ENCODE measurements at regions not wholly inside any gene's neighbourhood (a gene's known extent, or its start where the extent isn't known, plus 50 kb on each side); places are given as distances from the start of the nearest gene placed in this dataset.

- WGBS, 2 experiments (ENCODE audit: extremely low coverage in 1 of 2, insufficient coverage in 1 of 2, insufficient read length in 1 of 2, insufficient replicate concordance in 2 of 2, low coverage in 1 of 2, low lambda C conversion rate in 2 of 2, missing lambda C conversion rate in 1 of 2) = 96% methylated on average over 9 of the region's 9 CpGs; no CpG with 5 or more reads in 1 of the 2 experiments
- Histone ChIP-seq H2AK5ac (ENCODE audit: low read depth, low read length) (no peak overlapping the region), H2BK12ac (ENCODE audit: low read depth, low read length) (no peak overlapping the region; the same call in 1 of the 2 replicates), H3K56ac (replicated peaks; ENCODE audit: insufficient read length, low read depth, low read length) (no peak overlapping the region), H3K4ac (replicated peaks; ENCODE audit: insufficient read length, low read depth, low read length) (no peak overlapping the region), H3K18ac (ENCODE audit: extremely low read depth, low read length) (no peak overlapping the region), H2BK15ac (ENCODE audit: low read length) (no peak overlapping the region), H3K27me3 (replicated peaks in 1 of 4; ENCODE audit: control insufficient read depth in 3 of 4, extremely low read depth in 1 of 4, insufficient read depth in 3 of 4, low read length in 3 of 4) (no peaks in the 10 kb centered on the region), H3K27ac (ENCODE audit: low read depth, low read length) (no peak overlapping the region), H4K5ac (ENCODE audit: insufficient read length, low read depth, low read length) (no peak overlapping the region), H2BK5ac (ENCODE audit: low read depth, low read length) (no peak overlapping the region), H3K4me3 (ENCODE audit: extremely low read depth in 1 of 4, insufficient read depth in 2 of 4, low read depth in 3 of 4, low read length in 4 of 4) (no peak overlapping the region), H4K91ac (replicated peaks; ENCODE audit: insufficient read length, low read length) (no peak overlapping the region), H3K23ac (ENCODE audit: insufficient read length) (no peak overlapping the region), H4K8ac (ENCODE audit: extremely low read depth, insufficient read depth, low read length) (no peak overlapping the region), H4K20me1 (replicated peaks in 1 of 2; ENCODE audit: control insufficient read depth in 1 of 2, insufficient read depth in 2 of 2, low read length in 2 of 2) (no peaks in the 10 kb centered on the region), H3K4me1 (replicated peaks in 1 of 4; ENCODE audit: control insufficient read depth in 3 of 4, insufficient read depth in 4 of 4, low read length in 3 of 4) (peaks cover 0 to 11% (median 3%) of the 10 kb centered on the region in 4 experiments; a peak in 4 of 7 replicates), H2AFZ (ENCODE audit: low read length) (no peak overlapping the region), H3K4me2 (ENCODE audit: insufficient read depth in 1 of 2, low read depth in 2 of 2, low read length in 2 of 2) (no peak overlapping the region), H3K14ac (ENCODE audit: insufficient read length) (no peak overlapping the region), H3K36me3 (ENCODE audit: control insufficient read depth in 2 of 4, insufficient read depth in 4 of 4, low read length in 3 of 4) (peaks cover 0 to 4% (median 0%) of the 10 kb centered on the region in 4 experiments; a peak in 2 of 8 replicates), H3K23me2 (ENCODE audit: low read depth, low read length) (no peaks in the 10 kb centered on the region), H2BK20ac (ENCODE audit: low read length) (no peak overlapping the region), H3K79me1 (ENCODE audit: low read depth, low read length) (no peaks in the 10 kb centered on the region), H2BK120ac (replicated peaks; ENCODE audit: low read depth, low read length) (no peak overlapping the region), H3K9ac (replicated peaks in 1 of 4; ENCODE audit: extremely low read depth in 1 of 4, low read depth in 3 of 4, low read length in 3 of 4) (no peak overlapping the region), H3K9me3 (ENCODE audit: insufficient read depth in 2 of 2, low read depth in 1 of 2, low read length in 1 of 2) (no peaks in the 10 kb centered on the region; a peak in 1 of 4 replicates), H3K79me2 (ENCODE audit: control insufficient read depth in 1 of 2, insufficient read depth in 2 of 2, low read length in 2 of 2) (no peaks in the 10 kb centered on the region)
- ChIA-PET POLR2A (ENCODE audit: partially characterized antibody) (no interaction called here), CTCF (ENCODE audit: partially characterized antibody) (no interaction called here)
- no peak for TF ChIP-seq SIN3A (conservative IDR thresholded peaks at IDR 0.05 in 1 of 2, IDR thresholded peaks at IDR 0.05 in 1 of 2; ENCODE audit: low read depth in 1 of 2, low read length in 2 of 2)
- no peak for TF ChIP-seq KDM4A (IDR thresholded peaks at IDR 0.05; ENCODE audit: low read depth, low read length, severe bottlenecking)
- no peak for TF ChIP-seq HDAC2 (IDR thresholded peaks at IDR 0.05; ENCODE audit: borderline replicate concordance in 1 of 2, low read depth in 2 of 2, low read length in 2 of 2)
- TF ChIP-seq POU5F1 (IDR thresholded peaks at IDR 0.05; ENCODE audit: low read depth, low read length) = no peak
- TF ChIP-seq SIX5 (IDR thresholded peaks at IDR 0.05; ENCODE audit: low read depth, low read length) = no peak
- TF ChIP-seq CEBPB (IDR thresholded peaks at IDR 0.05; ENCODE audit: low read depth, low read length) = no peak
- no peak for TF ChIP-seq MAFK (IDR thresholded peaks at IDR 0.05; ENCODE audit: low read depth, low read length)
- no peak for TF ChIP-seq EGR1 (IDR thresholded peaks at IDR 0.05; ENCODE audit: borderline replicate concordance, low read depth, low read length)
- DNase-seq (ENCODE audit: low read depth in 1 of 2, low spot score in 2 of 2) (no peak), FAIRE-seq (no peak)
Observed at GRCh38 chr11:92789761-92790160, 179.7 kb upstream of the MTNR1B start.
